ENCODE measurements at regions not wholly inside any gene's neighbourhood (a gene's known extent, or its start where the extent isn't known, plus 50 kb on each side); places are given as distances from the start of the nearest gene placed in this dataset.

DNA sequence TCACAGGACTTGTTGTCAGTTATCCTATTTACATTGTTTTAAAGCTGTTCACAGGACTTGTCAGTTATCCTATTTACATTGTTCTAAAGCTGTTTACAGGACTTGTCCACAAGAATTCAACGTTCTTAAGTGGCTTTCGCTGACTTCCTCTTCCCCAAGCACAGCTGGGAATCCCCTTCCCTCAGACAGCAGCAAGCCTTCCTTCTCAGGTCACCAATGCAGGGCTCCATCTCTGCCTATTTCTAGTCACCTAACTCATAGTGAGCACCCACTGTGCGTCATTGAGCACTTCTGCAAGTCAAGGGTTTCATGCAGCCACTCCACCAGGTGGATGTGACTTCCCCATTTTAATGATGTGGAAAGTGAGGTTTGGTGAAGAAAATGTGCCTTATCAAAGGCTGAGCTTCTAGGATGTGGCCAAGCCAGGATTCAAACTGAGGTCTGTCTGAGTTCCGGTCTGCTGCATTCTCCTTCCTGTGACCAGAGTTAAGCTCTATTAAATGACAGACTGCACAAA, 109.8 kb upstream of the ZNF462 start:
- TF ChIP-seq TCF12 (IDR thresholded peaks at IDR 0.05; ENCODE audit: low read depth) (no peak), EP300 (IDR thresholded peaks at IDR 0.05; ENCODE audit: borderline replicate concordance) (no peak), FOXM1 (IDR thresholded peaks at IDR 0.05; ENCODE audit: borderline replicate concordance, low read depth) (no peak)
